K562 (cell line): ENCODE measurements at regions not wholly inside any gene's neighbourhood (a gene's known extent, or its start where the extent isn't known, plus 50 kb on each side); places are given as distances from the start of the nearest gene placed in this dataset.
A peak's percentile ranks its signal among the peaks of the same experiment; 100 is the strongest.

Experiments
- ATAC-seq: fragments of 200-7000 bp; cut with Tn5 transposase; 3 replicates; pipeline ENCODE4 v1.9.1; 2020; ENCODE audit warnings: moderate library complexity
- BruUV-seq: library from RNA; stranded (reverse); fragments of 400-500 nt; replicated peaks from 2 replicates; lab custom pipeline; 2021; lab: Mats Ljungman, UMichigan
- CTCF ChIA-PET: fragments of 300-600 bp; formaldehyde crosslinking; extraction: SDS; loops from one replicate; lab custom pipeline; 2021; ENCODE audit warnings: low intra/inter-chr PET ratio; lab: Yijun Ruan, JAX
- POLR2A ChIA-PET: fragments of 300-600, 350-650 bp; sonication (Branson Sonifier 250); formaldehyde crosslinking; extraction: SDS; loops from one replicate; lab custom pipeline; 2021; ENCODE audit warnings: antibody characterized with exemption, inconsistent platforms; lab: Yijun Ruan, JAX
- DNase-seq, 4 experiments: peaks; one replicate each; pipeline versions ENCODE4 v3.0.0 to v3.0.0-alpha.2; 2011 to 2018; ENCODE audit warnings: low spot score in 3 of 4, mixed read lengths in 3 of 4; ENCODE audit errors: extremely low read depth in 1 of 4
- FAIRE-seq: peaks from 2 replicates; lab custom pipeline; 2011; peaks lifted over from hg19 to GRCh38; lab: Jason Lieb, UNC
- H2AFZ ChIP-seq: 2 replicates; pipeline ENCODE4 v1.6.0; 2011; ENCODE audit warnings: low read depth, low read length, control low read depth, inconsistent platforms
- H3K27ac ChIP-seq: fragments of 200-600 bp; 3 replicates; pipeline ENCODE4 v1.8.0; 2011; ENCODE audit warnings: low read depth, mild to moderate bottlenecking, control low read depth, inconsistent platforms, low read length, moderate library complexity, mixed read lengths; ENCODE audit errors: extremely low read depth
- H3K27me3 ChIP-seq, 2 experiments: fragments of 300-600 bp in 1 of 2; 2 replicates in 1 of 2; 3 replicates in 1 of 2; pipeline versions ENCODE4 v1.6.0 to v1.8.0; 2011; ENCODE audit warnings: inconsistent platforms in 2 of 2, low read length in 2 of 2, mild to moderate bottlenecking in 1 of 2, mixed read lengths in 1 of 2, moderate library complexity in 1 of 2; ENCODE audit not compliant: control insufficient read depth in 2 of 2, insufficient read depth in 2 of 2
- H3K36me3 ChIP-seq: fragments of 300-600 bp; 3 replicates; pipeline ENCODE4 v1.8.0; 2011; ENCODE audit warnings: mild to moderate bottlenecking, low read length, inconsistent platforms; ENCODE audit not compliant: control insufficient read depth, insufficient read depth
- H3K4me1 ChIP-seq, 2 experiments: fragments of 200-600 bp in 1 of 2; replicated peaks in 1 of 2; 2 replicates in 1 of 2; 3 replicates in 1 of 2; pipeline versions ENCODE4 v1.5.1 to v1.8.0; 2011; ENCODE audit warnings: inconsistent platforms in 2 of 2, low read length in 2 of 2, mild to moderate bottlenecking in 1 of 2, mixed read lengths in 1 of 2, moderate library complexity in 1 of 2; ENCODE audit not compliant: control insufficient read depth in 2 of 2, insufficient read depth in 2 of 2
- H3K4me2 ChIP-seq: 2 replicates; pipeline ENCODE4 v1.6.1; 2011; ENCODE audit warnings: low read length, control low read depth, inconsistent platforms, mixed read lengths; ENCODE audit not compliant: insufficient read depth
- H3K4me3 ChIP-seq: fragments of 200-600 bp; sonication (generic), shearing (Covaris generic); 2 replicates; pipeline ENCODE4 v1.5.1; 2016; ENCODE audit warnings: control low read depth, inconsistent platforms
- H3K79me2 ChIP-seq: fragments of 200-600 bp; 3 replicates; pipeline ENCODE4 v1.8.0; 2011; ENCODE audit warnings: low read length, inconsistent platforms; ENCODE audit not compliant: control insufficient read depth, insufficient read depth
- H3K9ac ChIP-seq, 2 experiments: 2 replicates each; pipeline versions ENCODE4 v1.6.0 to v1.6.1; 2011; ENCODE audit warnings: low read depth in 2 of 2, low read length in 2 of 2, control low read depth in 1 of 2, inconsistent platforms in 1 of 2, mild to moderate bottlenecking in 1 of 2, mixed read lengths in 1 of 2; ENCODE audit not compliant: insufficient read depth in 1 of 2
- H3K9me1 ChIP-seq: one replicate; pipeline ENCODE4 v1.6.0; 2011; ENCODE audit warnings: inconsistent platforms, mild to moderate bottlenecking, low read length, moderate library complexity; ENCODE audit not compliant: control insufficient read depth, insufficient read depth
- H3K9me3 ChIP-seq: replicated peaks from 2 replicates; pipeline ENCODE4 v1.5.1; 2011; ENCODE audit warnings: low read depth, low read length, inconsistent platforms; ENCODE audit not compliant: control insufficient read depth, insufficient read depth
- H4K20me1 ChIP-seq: replicated peaks from 2 replicates; pipeline ENCODE4 v1.6.1; 2011; ENCODE audit warnings: low read length, inconsistent platforms, mixed read lengths; ENCODE audit not compliant: control insufficient read depth, insufficient read depth
- ARID1B ChIP-seq: fragments of 450-650 bp; IDR thresholded peaks from 2 replicates; pipeline ENCODE4 v1.6.1; 2016; ENCODE audit warnings: antibody characterized with exemption, mild to moderate bottlenecking, inconsistent platforms
- CBFA2T2 ChIP-seq: fragments of 450-650 bp; conservative IDR thresholded peaks from 2 replicates; pipeline ENCODE4 v1.6.1; 2017; ENCODE audit warnings: mild to moderate bottlenecking
- GTF2F1 ChIP-seq: IDR thresholded peaks from 2 replicates; pipeline ENCODE4 v1.6.1; 2011; ENCODE audit warnings: low read depth, low read length, improper control_type of control experiment
- IFI16 ChIP-seq: fragments of 250-450 bp; sonication (Bioruptor Pico); IDR thresholded peaks from 2 replicates; pipeline ENCODE4 v2.1.2; 2022; ENCODE audit warnings: mild to moderate bottlenecking, inconsistent platforms
- MTA2 ChIP-seq: fragments of 450-650 bp; IDR thresholded peaks from 2 replicates; pipeline ENCODE4 v1.6.1; 2016; ENCODE audit warnings: low read depth
- TAL1 ChIP-seq: fragments of 450-650 bp; IDR thresholded peaks from 2 replicates; pipeline ENCODE4 v1.6.1; 2016; ENCODE audit warnings: mild to moderate bottlenecking
- TFAM ChIP-seq: fragments of 250-450 bp; sonication (Bioruptor Pico); conservative IDR thresholded peaks from 2 replicates; pipeline ENCODE4 v1.5.0; 2021; ENCODE audit warnings: mild to moderate bottlenecking, moderate library complexity
- WGBS: fragments of 100-300 bp; shearing (Covaris generic); methylation state at CpG from one replicate; pipeline ENCODE4 v1.1.6; 2016; ENCODE audit warnings: low coverage, mixed read lengths; ENCODE audit not compliant: insufficient coverage; ENCODE audit errors: missing lambda C conversion rate; 5-methylcytosine and 5-hydroxymethylcytosine counted together
- in situ Hi-C: fragments of 300-500 bp; cut with MboI; formaldehyde crosslinking; loops from 4 replicates; pipeline ENCODE4 v1.15.0; 2018; ENCODE audit warnings: inconsistent platforms, mixed read lengths
- intact Hi-C: fragments of 100-400 bp; cut with micrococcal nuclease; formaldehyde crosslinking; loops from 2 replicates; pipeline ENCODE4 v1.14.2; 2022
- TF ChIP-seq, protein P1 (sequence below): sonication (generic); formaldehyde crosslinking; IDR thresholded peaks from 2 replicates; pipeline ENCODE4 v1.8.0; 2022; ENCODE audit warnings: missing genetic modification reagents, mild to moderate bottlenecking, moderate library complexity, borderline replicate concordance

- TF ChIP-seq, protein P1, sequence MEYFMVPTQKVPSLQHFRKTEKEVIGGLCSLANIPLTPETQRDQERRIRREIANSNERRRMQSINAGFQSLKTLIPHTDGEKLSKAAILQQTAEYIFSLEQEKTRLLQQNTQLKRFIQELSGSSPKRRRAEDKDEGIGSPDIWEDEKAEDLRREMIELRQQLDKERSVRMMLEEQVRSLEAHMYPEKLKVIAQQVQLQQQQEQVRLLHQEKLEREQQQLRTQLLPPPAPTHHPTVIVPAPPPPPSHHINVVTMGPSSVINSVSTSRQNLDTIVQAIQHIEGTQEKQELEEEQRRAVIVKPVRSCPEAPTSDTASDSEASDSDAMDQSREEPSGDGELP (CRISPR knock-in tag) = peak; percentile 62; the same call in 1 of the 2 replicates
- TF ChIP-seq MTA2 = peak; percentile 37; the same call in 1 of the 2 replicates
- TF ChIP-seq IFI16 (CRISPR knock-in tag) = no peak
- TF ChIP-seq CBFA2T2 = peak; percentile 48
- peak; percentile 69 for TF ChIP-seq ARID1B
- peak; percentile 69 for TF ChIP-seq TAL1
Observed at GRCh38 chr17:13806092-13806491, 204.4 kb upstream of the HS3ST3A1 start (continued).

GRCh38 chr17:13807103-13807502 is 205.4 kb upstream of the HS3ST3A1 start:
- ChIA-PET POLR2A (no interaction called here), CTCF (no interaction called here)
- H4K20me1 ChIP-seq = no peaks in the 10 kb centered on the region
- no peak overlapping the region for H3K4me3 ChIP-seq
- DNase-seq (no peak), ATAC-seq (no peak), FAIRE-seq (no peak)
- no TSS peak for BruUV-seq
- H3K9me3 ChIP-seq = no peaks in the 10 kb centered on the region
- no peaks in the 10 kb centered on the region for H3K79me2 ChIP-seq
- no peak overlapping the region for H3K4me2 ChIP-seq
- no peaks in the 10 kb centered on the region for H3K9me1 ChIP-seq
- in situ Hi-C loops (no loop called here), intact Hi-C loops (no loop called here)
- 0% methylated on average over 2 of the region's 3 CpGs for WGBS
- H3K36me3 ChIP-seq = no peaks in the 10 kb centered on the region
- H3K9ac ChIP-seq = no peak overlapping the region
- no peaks in the 10 kb centered on the region; a peak in 2 of 5 replicates for H3K4me1 ChIP-seq
- H3K27me3 ChIP-seq = no peaks in the 10 kb centered on the region
- no peak overlapping the region for H2AFZ ChIP-seq
- no peak overlapping the region for H3K27ac ChIP-seq
- TF ChIP-seq GTF2F1 = no peak
- TF ChIP-seq TFAM (CRISPR knock-in tag) = no peak
